ENCODE measurements at regions not wholly inside any gene's neighbourhood (a gene's known extent, or its start where the extent isn't known, plus 50 kb on each side); places are given as distances from the start of the nearest gene placed in this dataset.

DNA sequence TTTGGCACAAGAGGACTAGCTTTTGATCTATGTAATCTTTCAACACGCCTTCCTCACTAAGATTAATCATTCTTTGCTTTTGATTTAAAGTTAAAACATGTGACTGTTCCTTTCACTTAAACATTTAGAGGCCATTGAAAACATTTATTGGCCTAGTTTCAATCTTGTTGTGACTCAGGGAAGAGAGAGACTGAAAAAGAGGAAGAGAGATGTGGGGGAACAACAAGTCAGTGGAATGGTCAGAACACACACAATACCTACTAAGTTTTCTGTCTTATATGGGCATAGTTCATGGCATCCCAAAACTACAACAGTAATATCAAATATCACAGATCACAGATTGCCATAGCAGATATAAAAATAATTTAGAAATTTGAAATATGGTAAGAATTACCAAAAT is 812.9 kb upstream of the AGA start:
- intact Hi-C loops (cut with DNase I), result no loop called here
- TF ChIP-seq, protein P1, sequence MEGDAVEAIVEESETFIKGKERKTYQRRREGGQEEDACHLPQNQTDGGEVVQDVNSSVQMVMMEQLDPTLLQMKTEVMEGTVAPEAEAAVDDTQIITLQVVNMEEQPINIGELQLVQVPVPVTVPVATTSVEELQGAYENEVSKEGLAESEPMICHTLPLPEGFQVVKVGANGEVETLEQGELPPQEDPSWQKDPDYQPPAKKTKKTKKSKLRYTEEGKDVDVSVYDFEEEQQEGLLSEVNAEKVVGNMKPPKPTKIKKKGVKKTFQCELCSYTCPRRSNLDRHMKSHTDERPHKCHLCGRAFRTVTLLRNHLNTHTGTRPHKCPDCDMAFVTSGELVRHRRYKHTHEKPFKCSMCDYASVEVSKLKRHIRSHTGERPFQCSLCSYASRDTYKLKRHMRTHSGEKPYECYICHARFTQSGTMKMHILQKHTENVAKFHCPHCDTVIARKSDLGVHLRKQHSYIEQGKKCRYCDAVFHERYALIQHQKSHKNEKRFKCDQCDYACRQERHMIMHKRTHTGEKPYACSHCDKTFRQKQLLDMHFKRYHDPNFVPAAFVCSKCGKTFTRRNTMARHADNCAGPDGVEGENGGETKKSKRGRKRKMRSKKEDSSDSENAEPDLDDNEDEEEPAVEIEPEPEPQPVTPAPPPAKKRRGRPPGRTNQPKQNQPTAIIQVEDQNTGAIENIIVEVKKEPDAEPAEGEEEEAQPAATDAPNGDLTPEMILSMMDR (IDR thresholded peaks at IDR 0.05; ENCODE audit: borderline replicate concordance, extremely low read depth, insufficient read depth), result no peak
- Histone ChIP-seq H3K9me3 (ENCODE audit: control insufficient read depth in 2 of 3, insufficient read depth in 1 of 3, low read length in 3 of 3) (no peaks in the 10 kb centered on the region), H3K4me1 (ENCODE audit: control insufficient read depth in 2 of 3, insufficient read depth in 2 of 3, low read depth in 1 of 3, low read length in 3 of 3) (no peaks in the 10 kb centered on the region), H3K4me3 (ENCODE audit: low read length in 3 of 3) (no peak overlapping the region), H3K27ac (ENCODE audit: low read depth in 2 of 2, low read length in 2 of 2) (no peak overlapping the region), H3K27me3 (ENCODE audit: control insufficient read depth, insufficient read depth, low read length) (no peaks in the 10 kb centered on the region), H3K36me3 (ENCODE audit: control insufficient read depth in 2 of 3, insufficient read depth in 3 of 3, low read length in 3 of 3) (no peaks in the 10 kb centered on the region), H3K9ac (ENCODE audit: low read length in 3 of 3) (no peak overlapping the region)
- FAIRE-seq, result no peak
- DNase-seq, result no peak

DNA sequence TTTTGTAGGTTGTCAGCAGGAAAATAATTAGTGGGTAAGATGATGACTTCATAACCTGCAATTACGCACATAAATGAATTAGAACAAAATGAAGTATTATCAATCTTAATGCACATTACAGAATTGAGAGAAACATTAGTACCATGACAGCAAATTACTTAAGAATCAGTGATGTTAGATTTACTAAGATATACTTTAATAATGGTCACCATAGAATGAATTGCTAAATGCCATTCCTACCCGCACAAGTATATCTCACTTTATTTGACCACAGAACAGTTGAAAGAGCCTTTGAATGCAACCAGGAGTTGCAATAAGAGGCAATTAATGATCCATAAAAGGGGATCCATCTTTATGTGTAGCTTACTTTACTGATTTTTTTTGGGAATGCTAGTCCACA is 816.4 kb upstream of the AGA start:
- DNase-seq (no peak), FAIRE-seq (no peak)
- H3K9me3 ChIP-seq (ENCODE audit: control insufficient read depth in 2 of 3, insufficient read depth in 1 of 3, low read length in 3 of 3), result no peaks in the 10 kb centered on the region
- intact Hi-C loops (cut with DNase I), result no loop called here
- H3K36me3 ChIP-seq (ENCODE audit: control insufficient read depth in 2 of 3, insufficient read depth in 3 of 3, low read length in 3 of 3), result no peaks in the 10 kb centered on the region
- no peaks in the 10 kb centered on the region for H3K27me3 ChIP-seq (ENCODE audit: control insufficient read depth, insufficient read depth, low read length)
- TF ChIP-seq, protein P1 (IDR thresholded peaks at IDR 0.05; ENCODE audit: borderline replicate concordance, extremely low read depth, insufficient read depth), result no peak
- no peak overlapping the region for H3K9ac ChIP-seq (ENCODE audit: low read length in 3 of 3)
- H3K27ac ChIP-seq (ENCODE audit: low read depth in 2 of 2, low read length in 2 of 2), result no peak overlapping the region
- no peak overlapping the region for H3K4me3 ChIP-seq (ENCODE audit: low read length in 3 of 3)
- H3K4me1 ChIP-seq (ENCODE audit: control insufficient read depth in 2 of 3, insufficient read depth in 2 of 3, low read depth in 1 of 3, low read length in 3 of 3), result no peaks in the 10 kb centered on the region

DNA sequence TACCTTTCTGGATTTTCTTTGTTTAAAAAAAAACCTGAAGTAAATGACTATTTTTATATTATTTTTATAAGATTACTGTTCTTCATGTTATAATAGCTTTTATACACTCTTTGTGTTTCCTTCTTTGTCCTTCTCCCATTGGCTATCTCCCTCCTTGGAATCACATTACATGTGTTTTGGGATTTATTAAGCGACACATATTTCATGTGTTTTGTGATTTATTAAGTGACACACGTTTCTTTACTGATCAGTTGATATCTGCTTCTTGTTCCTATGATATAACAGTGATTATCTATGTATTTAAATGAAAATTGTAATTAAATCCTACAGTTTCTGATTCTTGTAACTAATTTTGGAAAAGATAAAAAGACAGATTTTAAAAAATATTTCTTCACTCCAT is 817.3 kb upstream of the AGA start:
- H3K4me3 ChIP-seq (ENCODE audit: low read length in 3 of 3), result no peak overlapping the region
- no peaks in the 10 kb centered on the region for H3K27me3 ChIP-seq (ENCODE audit: control insufficient read depth, insufficient read depth, low read length)
- H3K27ac ChIP-seq (ENCODE audit: low read depth in 2 of 2, low read length in 2 of 2), result no peak overlapping the region
- intact Hi-C loops (cut with DNase I), result no loop called here
- no peaks in the 10 kb centered on the region for H3K4me1 ChIP-seq (ENCODE audit: control insufficient read depth in 2 of 3, insufficient read depth in 2 of 3, low read depth in 1 of 3, low read length in 3 of 3)
- FAIRE-seq, result no peak
- no peaks in the 10 kb centered on the region for H3K36me3 ChIP-seq (ENCODE audit: control insufficient read depth in 2 of 3, insufficient read depth in 3 of 3, low read length in 3 of 3)
- H3K9ac ChIP-seq (ENCODE audit: low read length in 3 of 3), result no peak overlapping the region
- no peak for DNase-seq
- no peaks in the 10 kb centered on the region for H3K9me3 ChIP-seq (ENCODE audit: control insufficient read depth in 2 of 3, insufficient read depth in 1 of 3, low read length in 3 of 3)
- TF ChIP-seq, protein P1 (IDR thresholded peaks at IDR 0.05; ENCODE audit: borderline replicate concordance, extremely low read depth, insufficient read depth), result no peak

DNA sequence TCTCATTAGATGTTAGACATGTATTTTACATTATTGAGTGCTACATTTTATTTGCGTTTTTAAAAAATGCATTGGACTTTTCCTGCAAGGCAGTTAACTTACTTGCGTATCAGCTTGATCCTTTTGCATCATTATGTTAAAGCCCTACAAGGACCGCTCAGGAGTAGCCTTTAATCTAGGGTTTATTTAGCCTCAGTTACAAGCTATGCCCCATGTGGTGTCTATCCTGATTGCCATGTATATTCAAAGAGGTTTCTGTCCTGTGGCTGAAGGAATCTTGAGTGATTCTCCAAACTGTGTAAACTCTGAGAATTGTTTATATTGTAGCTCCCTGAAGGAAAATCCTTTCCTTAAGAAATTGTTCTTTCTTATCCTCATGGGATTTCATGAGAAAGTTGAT is 821.8 kb upstream of the AGA start:
- FAIRE-seq (no peak), DNase-seq (no peak)
- intact Hi-C loops (cut with DNase I), result no loop called here
- no peaks in the 10 kb centered on the region for H3K27me3 ChIP-seq (ENCODE audit: control insufficient read depth, insufficient read depth, low read length)
- H3K9ac ChIP-seq (ENCODE audit: low read length in 3 of 3), result no peak overlapping the region
- no peaks in the 10 kb centered on the region for H3K4me1 ChIP-seq (ENCODE audit: control insufficient read depth in 2 of 3, insufficient read depth in 2 of 3, low read depth in 1 of 3, low read length in 3 of 3)
- no peak overlapping the region for H3K4me3 ChIP-seq (ENCODE audit: low read length in 3 of 3)
- H3K9me3 ChIP-seq (ENCODE audit: control insufficient read depth in 2 of 3, insufficient read depth in 1 of 3, low read length in 3 of 3), result no peaks in the 10 kb centered on the region
- no peaks in the 10 kb centered on the region for H3K36me3 ChIP-seq (ENCODE audit: control insufficient read depth in 2 of 3, insufficient read depth in 3 of 3, low read length in 3 of 3)
- TF ChIP-seq, protein P1 (IDR thresholded peaks at IDR 0.05; ENCODE audit: borderline replicate concordance, extremely low read depth, insufficient read depth), result no peak
- no peak overlapping the region for H3K27ac ChIP-seq (ENCODE audit: low read depth in 2 of 2, low read length in 2 of 2)

Data from kidney (tissue), 13 donors.